ENCODE measurements at regions not wholly inside any gene's neighbourhood (a gene's known extent, or its start where the extent isn't known, plus 50 kb on each side); places are given as distances from the start of the nearest gene placed in this dataset.

GRCh38 chr4:12186526-12186925, 757.8 kb upstream of the HS3ST1 start:
- intact Hi-C loops (cut with DNase I; ENCODE audit: low total_unique reads), result loop anchor here (5.0 kb wide), 1 partner anchor 1004 kb away; no protein-coding TSS in a partner anchor
- Histone ChIP-seq H3K4me1 (no peaks in the 10 kb centered on the region), H3K9me3 (no peaks in the 10 kb centered on the region), H3K4me3 (no peak overlapping the region), H3K36me3 (no peaks in the 10 kb centered on the region), H3K27me3 (no peaks in the 10 kb centered on the region), H3K27ac (no peak overlapping the region)
- DNase-seq, result no peak
- in situ Hi-C loops (cut with MboI; ENCODE audit: low pct_ligation_motif_present in 1 of 4, low pct_unique_long_range_greater_than_20kb in 1 of 4, low sequenced_read_pairs in 3 of 4), result no loop called here
- no peak for TF ChIP-seq POLR2AphosphoS5 (IDR thresholded peaks at IDR 0.05)
- TF ChIP-seq POLR2A (IDR thresholded peaks at IDR 0.05), result no peak
- 37 to 51% methylated on average over 2 of the region's 2 CpGs for WGBS, 2 donors (ENCODE audit: low coverage in 1 of 2)

- Histone ChIP-seq H3K36me3 (no peaks in the 10 kb centered on the region), H3K9me3 (no peaks in the 10 kb centered on the region), H3K27ac (no peak overlapping the region), H3K4me3 (no peak overlapping the region), H3K27me3 (no peaks in the 10 kb centered on the region), H3K4me1 (no peaks in the 10 kb centered on the region)
- 52 to 63% methylated on average over 11 of the region's 11 CpGs for WGBS, 2 donors (ENCODE audit: low coverage in 1 of 2)
- in situ Hi-C loops (cut with MboI; ENCODE audit: low pct_ligation_motif_present in 1 of 4, low pct_unique_long_range_greater_than_20kb in 1 of 4, low sequenced_read_pairs in 3 of 4), result no loop called here
- DNase-seq, result no peak
- intact Hi-C loops (cut with DNase I; ENCODE audit: low total_unique reads), result no loop called here
- TF ChIP-seq POLR2A (IDR thresholded peaks at IDR 0.05), result no peak
- no peak for TF ChIP-seq CTCF (IDR thresholded peaks at IDR 0.05)
- no peak for TF ChIP-seq EP300 (IDR thresholded peaks at IDR 0.05; ENCODE audit: low read depth)
- no peak for TF ChIP-seq POLR2AphosphoS5 (IDR thresholded peaks at IDR 0.05)
Measured at GRCh38 chr4:12178614-12179610, 750.2 kb upstream of the HS3ST1 start.

- 79 to 94% methylated on average over 2 of the region's 2 CpGs for WGBS, 2 donors (ENCODE audit: low coverage in 1 of 2)
Measured at GRCh38 chr4:12177416-12177815, 748.7 kb upstream of the HS3ST1 start.

GRCh38 chr4:12173496-12173895, 744.8 kb upstream of the HS3ST1 start:
- Histone ChIP-seq H3K4me1 (no peaks in the 10 kb centered on the region), H3K9me3 (no peaks in the 10 kb centered on the region), H3K27me3 (no peaks in the 10 kb centered on the region), H3K36me3 (no peaks in the 10 kb centered on the region), H3K4me3 (no peak overlapping the region), H3K27ac (no peak overlapping the region)
- 76 to 79% methylated on average over 4 of the region's 4 CpGs for WGBS, 2 donors (ENCODE audit: low coverage in 1 of 2)
- intact Hi-C loops (cut with DNase I; ENCODE audit: low total_unique reads), result no loop called here
- no peak for TF ChIP-seq CTCF (IDR thresholded peaks at IDR 0.05)
- no peak for TF ChIP-seq EP300 (IDR thresholded peaks at IDR 0.05; ENCODE audit: low read depth)
- no peak for TF ChIP-seq POLR2AphosphoS5 (IDR thresholded peaks at IDR 0.05)
- TF ChIP-seq POLR2A (IDR thresholded peaks at IDR 0.05), result no peak
- DNase-seq, result no peak
- in situ Hi-C loops (cut with MboI; ENCODE audit: low pct_ligation_motif_present in 1 of 4, low pct_unique_long_range_greater_than_20kb in 1 of 4, low sequenced_read_pairs in 3 of 4), result no loop called here

More at GRCh38 chr4:12177416-12177815, 748.7 kb upstream of the HS3ST1 start:
- Histone ChIP-seq H3K27ac (no peak overlapping the region), H3K4me3 (no peak overlapping the region), H3K36me3 (no peaks in the 10 kb centered on the region), H3K4me1 (no peaks in the 10 kb centered on the region), H3K9me3 (no peaks in the 10 kb centered on the region), H3K27me3 (no peaks in the 10 kb centered on the region)
- in situ Hi-C loops (cut with MboI; ENCODE audit: low pct_ligation_motif_present in 1 of 4, low pct_unique_long_range_greater_than_20kb in 1 of 4, low sequenced_read_pairs in 3 of 4) (no loop called here), intact Hi-C loops (cut with DNase I; ENCODE audit: low total_unique reads) (no loop called here)
- TF ChIP-seq CTCF (IDR thresholded peaks at IDR 0.05), result no peak
- TF ChIP-seq EP300 (IDR thresholded peaks at IDR 0.05; ENCODE audit: low read depth), result no peak
- TF ChIP-seq POLR2AphosphoS5 (IDR thresholded peaks at IDR 0.05), result no peak
- no peak for TF ChIP-seq POLR2A (IDR thresholded peaks at IDR 0.05)
- DNase-seq, result no peak

All from transverse colon (tissue), 4 donors.